ENCODE measurements at regions not wholly inside any gene's neighbourhood (a gene's known extent, or its start where the extent isn't known, plus 50 kb on each side); places are given as distances from the start of the nearest gene placed in this dataset.

DNA sequence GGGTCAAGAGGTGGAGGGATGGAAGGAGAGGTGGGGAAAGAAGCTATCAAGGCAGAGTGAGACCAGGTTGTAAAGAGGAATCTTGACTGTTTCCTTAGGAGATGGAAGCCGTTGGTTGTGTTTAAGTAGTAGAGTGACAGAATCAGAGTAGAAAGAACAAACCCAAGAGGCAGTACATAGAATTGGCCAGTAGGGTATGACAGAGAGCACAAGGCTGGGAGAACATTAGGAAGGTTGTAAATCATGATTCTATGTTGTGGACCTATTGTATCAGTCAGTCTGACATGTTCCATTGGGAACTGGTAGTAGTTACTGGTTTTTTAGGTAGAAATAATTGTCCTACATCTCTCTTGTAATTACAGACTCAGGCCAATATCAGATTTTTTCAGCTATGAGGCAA is 486.9 kb upstream of the USP24 start:
- TF ChIP-seq RCOR1 (IDR thresholded peaks at IDR 0.05; ENCODE audit: low read depth, low read length) (no peak), EP300 (IDR thresholded peaks at IDR 0.05) (no peak), POLR2AphosphoS2 (conservative IDR thresholded peaks at IDR 0.05; ENCODE audit: low read length) (no peak), RAD21 (conservative IDR thresholded peaks at IDR 0.05 in 1 of 2, IDR thresholded peaks at IDR 0.05 in 1 of 2) (peak in 1 of 2 experiments; percentile 28; a peak in 2 of 5 replicates), BHLHE40 (IDR thresholded peaks at IDR 0.05; ENCODE audit: low read depth, low read length) (no peak), ZFP36 (IDR thresholded peaks at IDR 0.05; ENCODE audit: borderline replicate concordance, partially characterized antibody) (no peak)
- TF ChIP-seq, protein P1, sequence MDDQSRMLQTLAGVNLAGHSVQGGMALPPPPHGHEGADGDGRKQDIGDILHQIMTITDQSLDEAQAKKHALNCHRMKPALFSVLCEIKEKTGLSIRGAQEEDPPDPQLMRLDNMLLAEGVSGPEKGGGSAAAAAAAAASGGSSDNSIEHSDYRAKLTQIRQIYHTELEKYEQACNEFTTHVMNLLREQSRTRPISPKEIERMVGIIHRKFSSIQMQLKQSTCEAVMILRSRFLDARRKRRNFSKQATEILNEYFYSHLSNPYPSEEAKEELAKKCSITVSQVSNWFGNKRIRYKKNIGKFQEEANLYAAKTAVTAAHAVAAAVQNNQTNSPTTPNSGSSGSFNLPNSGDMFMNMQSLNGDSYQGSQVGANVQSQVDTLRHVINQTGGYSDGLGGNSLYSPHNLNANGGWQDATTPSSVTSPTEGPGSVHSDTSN (IDR thresholded peaks at IDR 0.05), result no peak
- TF ChIP-seq, protein P2, sequence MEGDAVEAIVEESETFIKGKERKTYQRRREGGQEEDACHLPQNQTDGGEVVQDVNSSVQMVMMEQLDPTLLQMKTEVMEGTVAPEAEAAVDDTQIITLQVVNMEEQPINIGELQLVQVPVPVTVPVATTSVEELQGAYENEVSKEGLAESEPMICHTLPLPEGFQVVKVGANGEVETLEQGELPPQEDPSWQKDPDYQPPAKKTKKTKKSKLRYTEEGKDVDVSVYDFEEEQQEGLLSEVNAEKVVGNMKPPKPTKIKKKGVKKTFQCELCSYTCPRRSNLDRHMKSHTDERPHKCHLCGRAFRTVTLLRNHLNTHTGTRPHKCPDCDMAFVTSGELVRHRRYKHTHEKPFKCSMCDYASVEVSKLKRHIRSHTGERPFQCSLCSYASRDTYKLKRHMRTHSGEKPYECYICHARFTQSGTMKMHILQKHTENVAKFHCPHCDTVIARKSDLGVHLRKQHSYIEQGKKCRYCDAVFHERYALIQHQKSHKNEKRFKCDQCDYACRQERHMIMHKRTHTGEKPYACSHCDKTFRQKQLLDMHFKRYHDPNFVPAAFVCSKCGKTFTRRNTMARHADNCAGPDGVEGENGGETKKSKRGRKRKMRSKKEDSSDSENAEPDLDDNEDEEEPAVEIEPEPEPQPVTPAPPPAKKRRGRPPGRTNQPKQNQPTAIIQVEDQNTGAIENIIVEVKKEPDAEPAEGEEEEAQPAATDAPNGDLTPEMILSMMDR (IDR thresholded peaks at IDR 0.05), result peak; percentile 28; the same call in 1 of the 3 replicates
- TF ChIP-seq, protein P3, sequence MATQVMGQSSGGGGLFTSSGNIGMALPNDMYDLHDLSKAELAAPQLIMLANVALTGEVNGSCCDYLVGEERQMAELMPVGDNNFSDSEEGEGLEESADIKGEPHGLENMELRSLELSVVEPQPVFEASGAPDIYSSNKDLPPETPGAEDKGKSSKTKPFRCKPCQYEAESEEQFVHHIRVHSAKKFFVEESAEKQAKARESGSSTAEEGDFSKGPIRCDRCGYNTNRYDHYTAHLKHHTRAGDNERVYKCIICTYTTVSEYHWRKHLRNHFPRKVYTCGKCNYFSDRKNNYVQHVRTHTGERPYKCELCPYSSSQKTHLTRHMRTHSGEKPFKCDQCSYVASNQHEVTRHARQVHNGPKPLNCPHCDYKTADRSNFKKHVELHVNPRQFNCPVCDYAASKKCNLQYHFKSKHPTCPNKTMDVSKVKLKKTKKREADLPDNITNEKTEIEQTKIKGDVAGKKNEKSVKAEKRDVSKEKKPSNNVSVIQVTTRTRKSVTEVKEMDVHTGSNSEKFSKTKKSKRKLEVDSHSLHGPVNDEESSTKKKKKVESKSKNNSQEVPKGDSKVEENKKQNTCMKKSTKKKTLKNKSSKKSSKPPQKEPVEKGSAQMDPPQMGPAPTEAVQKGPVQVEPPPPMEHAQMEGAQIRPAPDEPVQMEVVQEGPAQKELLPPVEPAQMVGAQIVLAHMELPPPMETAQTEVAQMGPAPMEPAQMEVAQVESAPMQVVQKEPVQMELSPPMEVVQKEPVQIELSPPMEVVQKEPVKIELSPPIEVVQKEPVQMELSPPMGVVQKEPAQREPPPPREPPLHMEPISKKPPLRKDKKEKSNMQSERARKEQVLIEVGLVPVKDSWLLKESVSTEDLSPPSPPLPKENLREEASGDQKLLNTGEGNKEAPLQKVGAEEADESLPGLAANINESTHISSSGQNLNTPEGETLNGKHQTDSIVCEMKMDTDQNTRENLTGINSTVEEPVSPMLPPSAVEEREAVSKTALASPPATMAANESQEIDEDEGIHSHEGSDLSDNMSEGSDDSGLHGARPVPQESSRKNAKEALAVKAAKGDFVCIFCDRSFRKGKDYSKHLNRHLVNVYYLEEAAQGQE (IDR thresholded peaks at IDR 0.05), result no peak
